Esophagus mucosa (tissue), 1 donor: ENCODE measurements at regions not wholly inside any gene's neighbourhood (a gene's known extent, or its start where the extent isn't known, plus 50 kb on each side); places are given as distances from the start of the nearest gene placed in this dataset.
A peak's percentile ranks its signal among the peaks of the same experiment; 100 is the strongest.

Experiments
- ATAC-seq: fragments of 200-7000 bp; cut with Tn5 transposase; one replicate; pipeline ENCODE4 v1.9.1; 2020
- donor health status: DM: yes; HTN: yes; CAD: no.

DNA sequence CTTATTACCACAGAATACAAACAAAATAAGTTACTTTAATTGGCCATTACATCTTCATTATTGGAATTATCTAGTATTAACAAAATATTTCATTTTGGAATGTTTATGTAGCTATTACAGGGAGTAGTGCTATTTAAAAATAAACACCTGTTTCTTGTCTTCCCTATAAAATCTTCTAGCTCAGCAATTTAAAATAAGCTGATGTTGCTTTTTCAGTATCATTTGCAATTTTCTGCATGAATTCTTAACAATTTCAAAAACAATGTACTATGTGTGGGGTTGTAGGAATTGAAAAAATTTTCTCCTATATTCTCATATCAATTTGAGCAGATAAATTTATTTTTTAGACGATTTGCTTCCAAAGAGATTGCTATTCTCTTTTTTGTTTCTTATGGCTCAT lies 1251.3 kb upstream of the CRIM1 start:
- ATAC-seq, result no peak

DNA sequence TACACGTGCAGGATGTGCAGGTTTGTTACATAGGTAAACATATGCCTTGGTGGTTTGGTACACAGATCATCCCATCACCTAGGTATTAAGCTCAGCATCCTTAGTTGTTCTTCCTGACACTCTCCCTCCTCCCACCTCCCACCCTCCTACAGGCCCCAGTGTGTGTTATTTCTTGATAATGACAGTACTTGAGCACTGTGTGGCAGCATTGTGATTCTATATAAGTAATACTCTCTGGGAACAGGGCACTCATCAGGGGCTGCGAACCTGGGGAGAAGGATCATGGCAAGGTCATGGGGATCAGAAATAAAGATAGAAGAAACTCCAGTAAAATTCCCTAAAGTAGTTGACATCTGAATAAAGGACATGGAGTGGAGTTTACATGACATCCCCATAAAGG lies 1256.2 kb upstream of the CRIM1 start:
- ATAC-seq, result no peak

DNA sequence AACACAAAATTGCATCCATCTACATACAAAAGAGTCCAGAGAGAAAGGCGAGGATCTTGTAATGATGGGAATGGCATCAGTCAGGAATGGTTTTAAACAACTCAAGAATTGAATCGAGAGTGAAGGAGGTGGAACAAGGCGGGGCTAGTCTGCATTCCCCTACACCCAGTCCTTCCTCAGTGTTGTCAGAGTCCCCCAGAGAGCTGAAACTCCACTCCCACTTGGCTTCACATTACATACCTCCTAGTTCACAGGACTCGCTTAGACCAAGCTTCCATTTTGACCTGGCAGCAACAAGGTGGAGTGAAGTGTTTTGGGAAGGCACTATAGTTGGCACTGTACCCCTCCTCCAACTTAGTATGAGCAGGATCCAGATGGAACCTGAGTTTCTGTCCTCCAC lies 1273.5 kb upstream of the CRIM1 start:
- ATAC-seq, result no peak

DNA sequence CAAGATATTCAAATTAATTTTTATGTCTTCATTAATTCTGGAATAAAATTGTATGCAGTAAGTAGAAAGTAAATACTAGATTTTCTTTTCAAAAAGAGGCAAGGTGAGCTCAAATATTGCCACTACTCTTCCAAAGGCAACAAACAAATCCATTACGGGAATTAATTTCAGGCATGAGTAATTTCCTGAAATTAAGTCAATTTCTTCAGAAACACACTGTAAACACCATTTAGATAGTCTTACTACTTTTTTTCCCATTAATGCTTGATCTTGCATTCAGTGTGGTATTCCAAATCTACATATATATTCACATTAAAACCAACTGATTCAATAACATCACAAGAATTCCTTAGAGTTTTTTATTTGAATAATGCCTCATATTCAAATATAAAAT lies 1274.0 kb upstream of the CRIM1 start:
- ATAC-seq, result no peak

DNA sequence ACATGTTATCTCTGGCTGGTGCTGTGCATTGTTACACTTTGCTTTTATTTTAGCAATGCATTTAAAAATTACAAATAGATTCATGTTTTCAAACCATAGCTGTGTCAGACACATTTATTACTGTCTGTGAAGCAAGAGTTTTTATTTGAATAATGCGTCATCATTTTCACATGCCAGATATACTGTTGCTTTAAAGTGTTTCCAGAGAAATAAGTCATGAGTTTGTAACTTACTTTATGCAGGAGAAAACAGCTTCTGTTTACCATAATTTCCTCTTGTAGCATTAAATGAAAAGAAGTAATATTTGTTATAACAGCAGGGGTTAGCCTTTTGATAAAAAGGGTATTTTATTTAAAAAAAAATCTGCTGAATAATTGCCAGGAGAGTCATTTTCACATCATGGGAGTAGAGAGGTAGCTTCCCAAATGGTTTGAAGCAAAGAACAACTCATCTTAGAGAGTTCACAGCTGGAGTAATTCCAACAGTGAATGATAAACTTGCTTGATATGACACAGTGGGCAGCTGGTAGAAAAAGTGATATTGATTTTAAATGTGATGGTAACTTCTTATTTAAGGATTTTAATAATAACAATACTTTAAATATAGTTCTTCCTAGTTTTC lies 1274.5 kb upstream of the CRIM1 start:
- ATAC-seq, result peak; percentile 73

DNA sequence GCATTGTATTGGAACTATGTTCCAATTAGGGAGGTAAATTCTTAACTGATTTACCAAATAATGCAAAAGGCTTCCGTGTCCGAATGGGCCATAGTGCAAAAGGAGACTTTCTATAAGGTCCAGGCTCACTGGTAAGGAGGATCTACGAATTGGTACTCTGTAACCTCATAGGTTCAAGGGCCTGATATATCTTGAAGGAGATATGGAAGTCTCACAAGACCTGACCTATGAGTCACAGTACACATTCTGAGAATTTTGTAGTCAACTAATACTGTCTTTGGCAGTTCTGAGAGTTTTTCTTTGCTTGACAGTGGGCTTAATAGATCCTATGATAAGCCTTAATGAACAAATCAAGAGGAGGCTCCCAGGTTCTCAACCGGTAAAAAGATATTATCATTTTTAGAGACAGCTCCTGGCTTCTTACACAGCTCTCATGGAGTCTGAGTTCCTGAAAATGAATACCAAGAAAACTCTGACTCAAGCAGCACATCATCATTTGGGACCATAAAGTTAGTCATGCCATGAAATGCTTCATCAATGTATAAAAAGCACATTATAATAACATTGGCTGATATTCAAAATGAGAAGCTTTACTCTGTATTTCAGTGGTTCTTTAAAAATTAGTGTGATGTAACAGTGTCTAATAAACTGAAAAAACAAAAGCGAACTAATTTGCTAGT lies 1275.2 kb upstream of the CRIM1 start:
- ATAC-seq, result peak; percentile 63

DNA sequence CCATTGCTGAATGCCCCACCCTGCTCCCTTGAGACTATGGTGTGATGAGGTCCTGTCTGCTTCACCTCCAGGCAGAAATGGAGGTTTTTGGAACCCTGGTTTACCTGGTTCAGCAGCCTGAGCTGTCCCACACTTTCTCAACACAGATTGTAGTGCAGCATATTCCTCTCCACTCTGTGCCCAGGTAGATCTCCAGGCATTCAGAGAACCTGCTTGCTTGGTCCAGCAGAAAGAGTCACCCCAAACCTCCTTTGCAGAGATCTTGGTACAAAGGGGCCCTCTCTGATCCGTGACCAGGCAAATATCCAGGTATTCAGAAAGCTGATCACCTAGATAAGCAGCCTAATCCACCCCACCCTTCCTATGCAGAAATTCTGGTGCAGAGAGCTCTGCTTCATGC lies 1288.2 kb upstream of the CRIM1 start:
- peak; percentile 98 for ATAC-seq

DNA sequence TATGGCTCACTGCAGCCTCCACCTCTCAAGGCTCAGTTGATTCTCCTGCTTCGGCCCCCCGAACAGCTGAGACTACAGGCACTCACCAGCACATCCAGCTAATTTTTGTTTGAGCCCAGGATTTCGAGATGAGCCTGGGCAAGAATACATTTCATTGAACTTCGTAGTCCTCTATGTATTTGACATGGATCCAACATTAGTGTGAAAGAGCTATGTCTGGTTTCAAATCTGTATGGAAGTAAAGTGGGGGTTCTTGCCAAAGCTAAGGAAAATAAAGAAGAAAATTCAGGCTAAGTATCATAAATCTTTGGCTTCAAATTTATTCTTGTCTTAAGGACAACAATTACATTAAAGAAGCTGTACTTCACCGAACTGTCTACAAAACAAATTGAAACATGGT lies 1291.7 kb upstream of the CRIM1 start:
- no peak for ATAC-seq

DNA sequence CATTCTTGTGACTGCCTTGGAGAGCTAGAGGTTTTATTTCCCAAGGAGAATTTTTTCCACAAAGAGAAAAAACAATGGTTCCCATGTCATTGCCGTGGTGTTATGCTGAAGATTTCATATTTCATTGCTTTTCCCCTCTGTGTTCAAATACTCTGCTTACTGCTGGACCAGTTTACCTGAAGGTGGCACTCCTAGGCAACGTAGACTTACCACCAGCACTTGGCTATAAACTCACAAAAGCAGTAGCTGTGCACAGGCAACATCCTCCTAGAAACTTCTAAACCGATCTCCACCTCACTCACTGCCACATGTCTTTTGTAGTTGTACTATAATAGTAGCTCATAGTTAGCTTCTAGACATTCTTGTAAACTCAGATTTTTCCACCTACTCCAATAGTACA lies 1319.7 kb upstream of the CRIM1 start:
- peak; percentile 85 for ATAC-seq

DNA sequence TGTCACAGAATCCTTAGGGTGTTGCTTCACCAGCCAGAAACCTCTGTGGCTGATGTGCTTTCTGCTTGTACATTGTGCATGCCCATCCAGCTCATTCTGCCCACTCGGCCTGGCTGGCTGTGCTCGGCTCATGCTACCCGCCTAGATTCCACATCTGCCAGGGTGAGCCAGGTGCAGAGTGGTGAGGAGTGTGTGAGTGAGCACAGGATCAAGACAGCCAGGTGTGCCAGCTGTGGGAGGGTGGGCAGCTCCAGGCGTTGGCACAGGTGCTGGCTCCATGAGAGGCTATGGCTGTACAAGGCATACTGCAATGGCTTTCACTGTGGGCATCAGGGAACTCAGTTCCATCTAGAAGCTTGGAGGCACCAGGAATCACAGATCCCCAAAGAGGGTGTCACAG lies 1321.8 kb upstream of the CRIM1 start:
- ATAC-seq, result no peak

DNA sequence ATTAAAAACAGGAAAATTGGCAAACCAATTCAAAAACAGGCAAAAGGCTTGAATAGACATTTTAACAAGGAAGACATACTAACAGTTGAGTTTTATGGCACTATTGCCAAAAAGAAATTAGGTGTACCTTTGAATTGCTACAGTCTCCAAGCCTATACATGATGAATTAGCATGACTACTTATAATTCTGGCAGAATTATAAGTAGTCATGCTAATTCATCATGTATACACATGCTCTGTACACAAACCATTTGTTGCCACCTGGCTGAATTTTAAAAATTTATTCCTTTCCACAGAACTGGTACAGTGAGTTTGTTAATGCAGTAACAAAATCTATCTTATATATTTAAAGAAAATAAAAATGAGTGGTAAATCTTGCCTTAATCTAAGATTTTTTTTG lies 1332.0 kb upstream of the CRIM1 start:
- peak; percentile 95 for ATAC-seq

DNA sequence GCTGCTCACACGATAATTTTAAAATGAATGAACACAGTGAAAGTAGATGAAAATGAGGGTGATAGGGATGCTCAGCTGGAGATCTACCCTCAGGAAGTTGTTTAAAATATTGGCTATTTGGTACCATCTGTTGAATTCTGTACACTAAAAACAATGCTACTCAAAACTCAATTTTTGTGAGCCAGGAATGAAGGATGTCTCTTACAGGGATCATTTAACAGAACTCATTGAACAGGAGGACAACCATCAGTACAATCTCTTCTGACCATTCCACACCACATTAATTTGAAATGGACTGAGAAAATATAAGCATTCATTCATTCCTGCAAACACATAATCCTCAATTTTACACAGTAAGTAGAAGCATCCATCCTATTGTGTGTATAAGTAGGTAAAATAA lies 1355.1 kb upstream of the CRIM1 start:
- ATAC-seq, result no peak

DNA sequence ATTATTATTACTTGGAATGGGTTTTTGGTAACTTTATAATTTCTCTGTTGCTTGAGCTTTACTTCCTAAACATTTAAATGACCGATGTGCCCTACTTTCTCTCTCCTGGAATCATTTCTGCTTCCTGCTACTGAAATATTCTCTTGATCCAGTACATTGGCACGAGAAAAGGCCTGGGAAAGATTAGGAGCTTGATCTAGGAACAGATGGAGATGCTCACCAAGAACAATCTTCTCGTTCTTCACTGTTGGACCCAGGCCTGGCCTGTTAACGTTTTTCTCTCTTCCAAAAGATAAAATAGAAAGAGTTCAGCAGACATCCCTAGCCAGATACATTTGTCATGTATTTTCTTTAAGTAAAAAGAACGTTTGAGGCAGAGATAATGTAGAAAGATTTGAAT lies 1356.8 kb upstream of the CRIM1 start:
- ATAC-seq, result no peak

DNA sequence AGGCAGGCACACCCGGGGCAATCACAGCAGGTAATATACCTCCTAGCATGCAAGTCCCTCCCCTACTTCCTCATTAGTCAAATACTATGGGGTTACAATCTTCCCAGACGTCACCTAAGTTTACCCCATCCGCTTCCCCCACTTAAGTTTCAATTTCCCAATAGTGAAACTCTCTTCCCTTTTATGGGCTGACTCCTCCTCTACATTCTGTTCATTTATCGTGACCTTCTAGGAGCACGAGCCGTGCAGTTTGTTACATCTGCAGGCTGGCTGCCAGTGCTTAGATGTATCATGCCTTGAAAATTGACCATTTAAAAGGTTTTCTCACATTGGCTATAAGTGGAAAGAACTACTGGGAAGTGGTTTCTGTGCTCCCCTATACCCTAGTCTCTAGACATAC lies 1357.8 kb upstream of the CRIM1 start:
- ATAC-seq, result no peak

DNA sequence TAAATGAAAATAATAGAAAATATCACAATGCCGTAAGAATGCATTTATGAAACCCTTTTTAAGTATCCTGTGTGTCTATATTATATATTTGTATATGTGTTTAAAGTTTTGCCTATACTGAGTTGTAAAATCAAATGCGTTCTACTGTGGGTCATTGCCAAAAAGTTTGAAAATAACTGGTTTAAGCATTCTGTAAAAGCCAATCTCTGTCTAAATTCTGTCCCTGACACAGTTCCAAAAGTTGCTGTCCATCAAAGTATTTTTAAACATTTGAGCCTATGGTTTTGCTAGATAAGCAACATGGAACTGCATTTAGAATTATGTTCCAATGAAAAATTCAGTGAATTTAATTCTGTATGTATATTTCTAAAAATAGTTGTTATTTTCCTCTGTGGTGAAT lies 1360.4 kb upstream of the CRIM1 start:
- no peak for ATAC-seq

DNA sequence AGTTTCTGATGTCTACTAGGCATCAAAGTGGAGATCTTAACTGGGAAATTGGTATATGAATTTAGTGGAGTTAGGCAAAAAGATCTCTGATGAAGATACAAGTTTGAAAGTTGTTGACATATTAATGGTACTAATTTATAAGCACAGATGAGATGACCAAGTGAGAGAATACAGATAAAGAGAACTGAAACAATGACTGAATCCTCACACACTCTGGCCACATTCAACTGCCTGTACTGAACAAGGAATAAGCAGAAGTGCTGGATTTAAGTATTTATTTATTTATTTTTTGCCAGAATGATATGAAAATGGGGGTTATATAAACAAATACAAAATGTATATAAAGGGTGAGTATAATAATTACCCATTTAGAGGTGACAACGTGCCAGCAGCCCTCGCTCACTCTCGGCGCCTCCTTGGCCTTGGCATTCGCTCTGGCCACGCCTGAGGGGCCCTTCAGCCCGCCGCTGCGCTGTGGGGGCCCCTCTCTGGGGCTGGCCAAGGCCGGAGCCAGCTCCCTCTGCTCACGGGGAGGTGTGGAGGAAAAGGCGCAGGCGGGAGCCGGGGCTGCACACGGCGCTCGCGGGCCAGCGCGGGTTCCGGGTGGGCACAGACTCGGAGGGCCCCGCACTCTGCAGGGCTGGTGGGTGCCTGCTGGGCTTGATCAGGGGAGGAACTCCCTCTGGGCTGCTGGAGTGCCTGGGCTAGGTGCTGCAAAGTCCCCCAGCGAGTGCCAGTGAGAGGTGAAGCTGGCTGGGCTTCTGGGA lies 1363.9 kb upstream of the CRIM1 start:
- no peak for ATAC-seq

DNA sequence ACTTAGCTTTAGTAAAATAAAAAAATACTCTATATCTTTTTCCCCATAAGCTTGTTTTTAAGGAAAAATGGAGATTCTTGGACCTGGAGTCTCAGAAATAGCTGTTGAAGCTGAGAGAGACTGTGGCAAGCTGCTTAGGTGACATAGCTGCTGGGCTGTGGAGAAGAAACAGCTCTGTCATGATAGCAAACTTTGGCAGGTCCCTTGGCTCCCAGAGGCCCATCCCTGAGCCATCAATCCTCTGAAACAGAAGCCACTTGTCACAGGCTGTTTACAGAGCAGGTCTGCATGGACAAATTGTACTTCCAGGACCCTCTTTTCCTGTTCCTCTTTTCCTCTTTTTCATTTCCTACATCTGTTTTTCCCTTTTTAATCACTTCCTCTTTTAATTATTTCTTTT lies 1370.1 kb upstream of the CRIM1 start:
- no peak for ATAC-seq

DNA sequence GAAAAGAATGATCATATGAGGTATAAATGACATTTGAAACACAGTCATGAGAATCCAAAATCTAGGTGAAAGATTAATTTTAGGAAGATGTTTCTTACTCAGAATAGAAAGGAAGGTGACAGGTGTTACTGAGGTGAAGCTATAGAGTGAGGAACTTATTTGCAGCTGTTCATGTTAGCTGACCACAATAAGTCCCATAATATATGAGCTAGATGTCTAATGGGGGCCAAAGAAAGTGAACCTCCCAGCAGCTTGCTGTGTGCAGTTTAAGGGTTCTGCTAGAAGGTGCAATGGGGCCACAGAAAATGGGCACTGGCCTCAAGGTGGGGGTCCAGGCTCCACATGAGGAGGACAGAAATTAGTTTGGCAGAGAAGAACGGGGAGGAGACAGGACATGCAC lies 1374.9 kb upstream of the CRIM1 start:
- no peak for ATAC-seq

DNA sequence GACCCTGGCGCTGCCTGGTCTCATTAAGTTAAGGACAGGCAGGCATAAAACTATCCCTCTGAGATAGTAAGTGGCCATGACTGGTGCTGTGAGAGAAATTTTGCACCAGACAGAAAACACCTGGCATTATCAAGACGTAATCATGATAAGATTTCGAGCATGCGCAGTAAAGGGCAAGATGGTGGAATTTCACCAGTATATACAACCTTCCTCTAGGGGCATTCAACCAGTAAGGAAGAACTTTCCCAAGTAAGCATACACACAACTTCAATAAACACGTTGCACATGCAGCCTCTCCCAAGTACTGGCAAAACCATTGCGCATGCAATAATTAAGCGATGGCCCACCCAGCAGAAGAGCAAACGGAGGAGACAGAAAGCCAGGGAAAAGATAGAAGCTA lies 1376.4 kb upstream of the CRIM1 start:
- ATAC-seq, result no peak

DNA sequence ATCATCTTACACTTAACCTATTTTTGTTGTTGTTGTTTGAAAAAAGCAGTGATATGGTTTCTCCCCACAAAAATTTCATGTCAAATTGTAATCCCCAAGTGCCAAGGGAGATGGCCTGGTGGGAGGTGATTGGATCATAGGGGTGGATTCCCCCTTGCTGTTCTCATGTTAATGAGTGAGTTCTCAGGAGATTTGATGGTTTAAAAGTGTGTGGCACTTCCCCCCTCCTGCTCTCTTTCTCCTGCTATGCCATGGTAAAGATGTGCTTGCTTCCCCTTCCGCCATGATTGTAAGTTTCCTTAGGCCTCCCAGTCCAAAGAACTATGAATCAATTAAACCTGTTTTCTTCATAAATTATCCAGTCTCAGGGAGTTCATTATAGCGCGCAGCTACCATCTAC lies 1362.7 kb upstream of the FAM98A start:
- ATAC-seq, result no peak

DNA sequence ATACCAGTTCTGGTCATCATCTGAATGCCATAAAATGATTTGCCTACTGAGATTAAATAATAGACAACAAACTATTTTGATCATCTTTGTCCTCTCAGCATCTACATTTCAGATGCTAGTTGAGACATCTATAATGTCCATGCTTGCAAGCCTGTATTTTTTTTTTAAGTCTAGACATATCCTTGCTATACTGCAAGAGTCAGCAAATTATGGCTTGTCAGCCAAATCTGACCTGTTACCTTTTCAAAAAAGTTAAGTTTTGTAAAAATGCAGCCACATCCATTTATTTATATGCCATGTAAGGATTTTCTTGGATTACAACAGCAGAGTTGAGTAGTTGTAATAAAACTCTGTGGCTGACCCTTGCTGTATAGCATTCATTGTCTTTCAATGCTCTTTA lies 1355.7 kb upstream of the FAM98A start:
- ATAC-seq, result no peak

DNA sequence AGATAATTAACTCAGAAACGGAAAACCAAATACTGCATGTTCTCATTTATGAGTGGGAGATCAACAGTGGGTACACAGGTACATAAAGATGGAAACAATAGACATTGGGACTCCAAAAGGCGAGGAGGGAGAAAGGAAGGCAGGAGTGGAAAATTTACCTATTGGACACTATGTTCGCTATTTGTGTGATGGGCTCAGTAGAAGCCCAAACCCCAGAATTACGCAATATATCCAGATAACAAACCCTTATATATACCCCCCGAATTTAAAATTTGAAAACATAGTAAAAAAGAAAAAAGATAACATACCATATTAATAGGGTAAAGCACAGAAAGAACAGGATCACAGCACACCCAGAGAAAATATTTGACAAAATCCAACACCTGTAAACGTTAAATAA lies 1351.7 kb upstream of the FAM98A start:
- no peak for ATAC-seq

DNA sequence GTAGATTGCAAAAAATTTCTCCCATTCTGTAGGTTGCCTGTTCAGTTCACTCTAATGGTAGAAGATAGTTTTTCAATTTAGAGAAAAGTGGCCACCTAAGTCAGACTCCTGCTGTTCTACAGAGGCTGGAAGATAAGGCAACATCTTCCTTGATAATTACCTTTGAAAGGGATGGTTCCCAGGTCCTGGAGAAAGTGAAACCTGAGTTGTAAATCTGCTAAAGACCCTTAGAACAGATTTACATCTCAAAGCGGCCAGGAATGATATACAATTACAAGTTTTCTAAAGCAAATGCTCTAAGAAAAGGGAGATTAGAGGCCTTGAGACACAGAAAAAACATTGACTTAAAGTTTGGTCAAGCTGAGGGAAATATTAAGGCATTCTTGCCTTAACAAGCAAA lies 1350.2 kb upstream of the FAM98A start:
- no peak for ATAC-seq

DNA sequence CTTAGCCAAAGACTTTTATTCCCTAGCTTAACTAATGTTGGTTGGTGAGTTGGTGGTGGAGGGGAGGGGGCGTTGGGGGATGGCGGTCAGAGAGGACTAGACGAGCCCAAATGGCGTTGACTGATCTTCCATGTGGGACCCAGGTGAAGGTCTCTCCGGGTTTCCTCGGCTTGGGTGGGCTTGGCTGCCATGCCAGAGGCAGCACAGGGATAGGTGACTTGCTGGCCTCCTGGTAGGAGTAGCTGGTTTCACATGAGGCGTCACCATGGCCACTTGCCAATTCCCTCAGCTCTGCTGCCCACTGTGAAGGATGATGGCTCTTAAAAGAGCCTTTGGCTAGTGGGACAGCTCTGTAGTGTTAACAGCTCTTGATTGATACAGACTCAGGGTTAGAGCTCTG lies 1337.0 kb upstream of the FAM98A start:
- ATAC-seq, result no peak
